Epithelial cell of esophagus (primary cell): ENCODE measurements at regions not wholly inside any gene's neighbourhood (a gene's known extent, or its start where the extent isn't known, plus 50 kb on each side); places are given as distances from the start of the nearest gene placed in this dataset.

ENCODE experiments used
- DNase-seq: peaks from one replicate; pipeline ENCODE4 v3.0.0; 2010; ENCODE audit warnings: low read depth
- H3K4me3 ChIP-seq: 2 replicates; pipeline ENCODE4 v1.5.1; 2011; ENCODE audit warnings: mild to moderate bottlenecking, low read length, control low read depth
- CTCF ChIP-seq: IDR thresholded peaks from 2 replicates; pipeline ENCODE4 v1.5.1; 2011; ENCODE audit warnings: low read depth, mild to moderate bottlenecking, low read length, control low read depth, inconsistent platforms; ENCODE audit not compliant: insufficient read depth; ENCODE audit errors: missing control alignments

DNA sequence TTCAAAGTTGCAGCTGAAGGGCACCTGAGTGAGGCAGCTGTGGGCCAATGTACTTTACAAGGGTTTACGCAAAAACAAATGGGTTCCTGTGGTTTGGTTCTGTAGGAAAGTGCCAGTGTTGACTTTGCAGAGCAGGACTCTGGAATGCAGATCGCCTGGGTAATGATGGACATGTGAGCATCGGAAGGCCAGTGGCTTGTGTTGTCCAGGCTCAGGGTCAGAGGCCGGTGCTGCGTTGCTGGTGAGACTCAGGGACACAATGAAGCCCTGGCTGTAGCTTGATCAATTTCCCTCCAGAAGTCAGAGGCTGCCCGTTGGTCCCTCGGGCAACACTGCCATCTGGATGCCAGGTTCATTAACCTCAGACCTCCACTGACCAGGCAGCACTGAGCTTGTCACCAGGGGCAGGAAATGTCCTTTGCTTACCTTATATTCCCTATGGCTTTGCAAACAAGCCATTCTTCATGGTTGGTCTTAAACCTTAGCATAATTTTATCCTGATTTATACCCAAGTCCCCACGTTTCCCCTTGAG lies 753.4 kb downstream of the QKI start:
- H3K4me3 ChIP-seq = no peak overlapping the region
- no peak for TF ChIP-seq CTCF
- no peak for DNase-seq

GRCh38 chr6:164166996-164167395 lies 752.5 kb downstream of the QKI start:
- no peak overlapping the region for H3K4me3 ChIP-seq
- no peak for TF ChIP-seq CTCF
- no peak for DNase-seq

DNA sequence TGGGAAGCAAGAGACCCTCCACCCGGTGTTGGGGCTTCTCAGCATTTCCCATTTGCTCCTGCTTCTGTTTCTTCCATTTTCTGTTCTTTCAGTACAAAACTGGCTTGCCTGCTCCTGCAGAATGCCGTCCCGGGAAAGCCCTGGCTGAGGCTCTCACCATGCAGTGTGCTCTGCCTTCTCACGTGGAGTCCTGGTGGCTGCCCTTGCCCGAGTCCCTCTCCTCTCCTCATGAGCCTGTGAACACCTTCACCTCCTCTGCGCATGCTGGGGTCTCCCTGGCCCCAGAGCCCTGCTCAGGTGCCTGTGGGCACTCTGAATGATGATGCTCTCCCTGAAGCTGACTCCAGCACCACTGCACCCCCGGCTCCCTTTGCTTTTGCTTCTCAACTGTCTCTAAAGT lies 752.0 kb downstream of the QKI start:
- no peak for TF ChIP-seq CTCF
- no peak for DNase-seq
- no peak overlapping the region for H3K4me3 ChIP-seq

DNA sequence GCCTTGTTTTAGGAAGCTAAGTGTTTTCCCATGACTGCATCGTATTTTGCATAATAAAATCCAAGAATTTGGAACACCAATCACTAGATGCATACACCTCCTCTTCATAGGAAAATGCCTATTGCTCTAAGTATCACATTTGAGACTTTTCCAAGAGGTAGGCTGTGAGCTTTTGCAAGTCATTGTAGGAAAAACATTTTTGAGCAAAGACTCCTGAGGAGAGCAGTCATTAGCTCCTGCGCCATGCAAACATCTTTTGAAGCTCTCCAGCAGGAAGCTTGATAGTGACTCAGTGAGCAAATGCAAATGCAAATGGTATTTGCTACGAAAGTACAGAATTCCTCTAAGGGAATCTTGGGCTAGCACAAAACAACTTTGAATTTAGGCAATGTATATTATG lies 750.4 kb downstream of the QKI start:
- no peak for DNase-seq
- TF ChIP-seq CTCF = no peak
- no peak overlapping the region for H3K4me3 ChIP-seq

DNA sequence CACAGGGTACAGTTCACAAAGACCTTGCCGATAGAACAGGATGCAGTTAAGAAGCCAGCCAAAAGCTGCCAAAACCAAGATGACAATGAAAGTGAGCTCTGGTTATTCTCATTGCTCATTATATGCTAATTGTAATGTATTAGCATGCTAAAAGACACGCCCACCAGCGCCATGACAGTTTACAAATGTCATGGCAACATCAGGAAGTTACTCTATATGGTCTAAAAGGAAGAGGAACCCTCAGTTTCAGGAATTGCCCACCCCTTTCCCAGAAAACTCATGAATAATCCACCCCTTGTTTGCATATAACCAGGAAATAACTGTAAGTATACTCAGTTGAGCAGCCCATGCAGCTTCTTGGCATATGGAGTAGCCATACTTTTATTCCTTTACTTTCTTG lies 748.7 kb downstream of the QKI start:
- no peak for DNase-seq
- no peak overlapping the region for H3K4me3 ChIP-seq
- no peak for TF ChIP-seq CTCF

- no peak overlapping the region for H3K4me3 ChIP-seq
- no peak for TF ChIP-seq CTCF
- no peak for DNase-seq
These were observed 744.5 kb downstream of the QKI start for GRCh38 chr6:164159061-164159460.

DNA sequence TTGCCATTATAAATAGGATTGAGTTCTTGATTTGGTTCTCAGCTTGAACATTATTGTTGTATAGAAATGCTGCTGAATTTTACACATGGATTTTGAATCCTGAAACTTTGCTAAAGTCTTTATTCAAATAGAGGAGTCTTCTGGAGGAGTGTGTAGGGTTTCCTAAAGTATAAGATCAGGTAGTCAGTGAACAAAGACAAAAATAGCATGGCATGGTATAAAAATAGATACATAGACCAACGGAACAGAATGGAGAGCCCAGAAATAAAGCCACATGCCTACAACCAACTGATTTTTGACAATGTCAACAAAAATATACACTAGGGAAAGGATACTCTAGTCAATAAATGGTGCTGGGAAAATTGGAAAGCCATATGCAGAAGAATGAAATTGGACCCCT lies 740.1 kb downstream of the QKI start:
- no peak for DNase-seq
- TF ChIP-seq CTCF = no peak
- H3K4me3 ChIP-seq = no peak overlapping the region
